GM12875 (cell line): ENCODE measurements at regions not wholly inside any gene's neighbourhood (a gene's known extent, or its start where the extent isn't known, plus 50 kb on each side); places are given as distances from the start of the nearest gene placed in this dataset.

Experiments used
- H3K4me3 ChIP-seq: one replicate; pipeline ENCODE4 v1.5.1; 2011; ENCODE audit warnings: low read depth, low read length, control low read depth
- CTCF ChIP-seq: IDR thresholded peaks from 2 replicates; pipeline ENCODE4 v1.5.1; 2011; ENCODE audit warnings: low read depth, mild to moderate bottlenecking, control low read depth, inconsistent platforms, low read length, moderate library complexity, borderline replicate concordance; ENCODE audit not compliant: insufficient read depth

- no peak overlapping the region for H3K4me3 ChIP-seq
- no peak for TF ChIP-seq CTCF
These were observed 105.5 kb downstream of the FASLG start for GRCh38 chr1:172764378-172764777.

- no peak for TF ChIP-seq CTCF
- no peak overlapping the region for H3K4me3 ChIP-seq
These were observed 107.6 kb downstream of the FASLG start for GRCh38 chr1:172766462-172766861.

- TF ChIP-seq CTCF: no peak
- H3K4me3 ChIP-seq: no peak overlapping the region
These were observed 111.2 kb downstream of the FASLG start for GRCh38 chr1:172770071-172770470.

- no peak overlapping the region for H3K4me3 ChIP-seq
- TF ChIP-seq CTCF: no peak
These were observed 115.7 kb downstream of the FASLG start for GRCh38 chr1:172774561-172774960.

- TF ChIP-seq CTCF: no peak
- H3K4me3 ChIP-seq: no peak overlapping the region
These were observed 116.7 kb downstream of the FASLG start for GRCh38 chr1:172775606-172776005.

- no peak for TF ChIP-seq CTCF
These were observed 117.2 kb downstream of the FASLG start for GRCh38 chr1:172776071-172776470.

GRCh38 chr1:172777767-172778166, 118.9 kb downstream of the FASLG start:
- TF ChIP-seq CTCF: no peak
- H3K4me3 ChIP-seq: no peak overlapping the region

More at GRCh38 chr1:172776071-172776470, 117.2 kb downstream of the FASLG start:
- no peak overlapping the region for H3K4me3 ChIP-seq
